Panc1 (cell line): ENCODE measurements at regions not wholly inside any gene's neighbourhood (a gene's known extent, or its start where the extent isn't known, plus 50 kb on each side); places are given as distances from the start of the nearest gene placed in this dataset.

Source experiments
- POLR2AphosphoS5 ChIP-seq: IDR thresholded peaks from 2 replicates; pipeline ENCODE4 v1.6.1; 2012; ENCODE audit warnings: mild to moderate bottlenecking, low read depth, low read length, moderate library complexity
- SIN3A ChIP-seq: IDR thresholded peaks from 2 replicates; pipeline ENCODE4 v1.6.1; 2012; ENCODE audit warnings: low read depth, mild to moderate bottlenecking, low read length, moderate library complexity, borderline replicate concordance; ENCODE audit not compliant: insufficient read depth
- TCF7L2 ChIP-seq: IDR thresholded peaks from 2 replicates; pipeline ENCODE4 v1.6.1; 2011; ENCODE audit warnings: mild to moderate bottlenecking, low read depth, low read length, inconsistent platforms
- TF ChIP-seq, protein P1 (sequence below): fragments of 450-650 bp; IDR thresholded peaks from 2 replicates; pipeline ENCODE4 v1.5.1; 2017; ENCODE audit warnings: mild to moderate bottlenecking
- TF ChIP-seq, protein P2 (sequence below), 2 experiments: IDR thresholded peaks; 2 replicates each; pipeline ENCODE4 v1.6.1; 2011 to 2012; ENCODE audit warnings: low read depth in 2 of 2, control low read depth in 1 of 2, low read length in 1 of 2, mild to moderate bottlenecking in 1 of 2, moderate library complexity in 1 of 2; ENCODE audit not compliant: insufficient read depth in 1 of 2

DNA sequence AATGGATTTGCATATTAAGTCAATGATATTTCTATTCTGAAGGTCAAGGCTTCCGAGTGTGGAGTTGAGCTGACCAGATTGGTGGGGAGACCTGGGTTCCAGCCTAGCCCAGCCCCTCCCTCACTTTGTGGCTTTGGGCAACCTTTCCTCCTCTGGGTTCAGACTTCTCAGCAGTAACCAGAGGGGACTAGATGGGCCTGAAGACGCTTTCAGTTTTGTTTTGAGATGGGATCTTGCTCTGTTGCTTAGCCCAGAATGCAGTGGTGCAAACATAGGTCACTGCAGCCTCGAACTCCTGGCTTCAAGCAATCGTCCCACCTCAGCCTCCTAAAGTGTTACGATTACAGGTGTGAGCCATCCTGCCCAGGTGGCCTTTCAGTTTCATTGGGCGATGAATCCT is 68.1 kb upstream of the LEP start:
- TF ChIP-seq, protein P1, sequence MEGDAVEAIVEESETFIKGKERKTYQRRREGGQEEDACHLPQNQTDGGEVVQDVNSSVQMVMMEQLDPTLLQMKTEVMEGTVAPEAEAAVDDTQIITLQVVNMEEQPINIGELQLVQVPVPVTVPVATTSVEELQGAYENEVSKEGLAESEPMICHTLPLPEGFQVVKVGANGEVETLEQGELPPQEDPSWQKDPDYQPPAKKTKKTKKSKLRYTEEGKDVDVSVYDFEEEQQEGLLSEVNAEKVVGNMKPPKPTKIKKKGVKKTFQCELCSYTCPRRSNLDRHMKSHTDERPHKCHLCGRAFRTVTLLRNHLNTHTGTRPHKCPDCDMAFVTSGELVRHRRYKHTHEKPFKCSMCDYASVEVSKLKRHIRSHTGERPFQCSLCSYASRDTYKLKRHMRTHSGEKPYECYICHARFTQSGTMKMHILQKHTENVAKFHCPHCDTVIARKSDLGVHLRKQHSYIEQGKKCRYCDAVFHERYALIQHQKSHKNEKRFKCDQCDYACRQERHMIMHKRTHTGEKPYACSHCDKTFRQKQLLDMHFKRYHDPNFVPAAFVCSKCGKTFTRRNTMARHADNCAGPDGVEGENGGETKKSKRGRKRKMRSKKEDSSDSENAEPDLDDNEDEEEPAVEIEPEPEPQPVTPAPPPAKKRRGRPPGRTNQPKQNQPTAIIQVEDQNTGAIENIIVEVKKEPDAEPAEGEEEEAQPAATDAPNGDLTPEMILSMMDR = no peak
- TF ChIP-seq POLR2AphosphoS5 (no peak), SIN3A (no peak), TCF7L2 (no peak)
- TF ChIP-seq, protein P2, sequence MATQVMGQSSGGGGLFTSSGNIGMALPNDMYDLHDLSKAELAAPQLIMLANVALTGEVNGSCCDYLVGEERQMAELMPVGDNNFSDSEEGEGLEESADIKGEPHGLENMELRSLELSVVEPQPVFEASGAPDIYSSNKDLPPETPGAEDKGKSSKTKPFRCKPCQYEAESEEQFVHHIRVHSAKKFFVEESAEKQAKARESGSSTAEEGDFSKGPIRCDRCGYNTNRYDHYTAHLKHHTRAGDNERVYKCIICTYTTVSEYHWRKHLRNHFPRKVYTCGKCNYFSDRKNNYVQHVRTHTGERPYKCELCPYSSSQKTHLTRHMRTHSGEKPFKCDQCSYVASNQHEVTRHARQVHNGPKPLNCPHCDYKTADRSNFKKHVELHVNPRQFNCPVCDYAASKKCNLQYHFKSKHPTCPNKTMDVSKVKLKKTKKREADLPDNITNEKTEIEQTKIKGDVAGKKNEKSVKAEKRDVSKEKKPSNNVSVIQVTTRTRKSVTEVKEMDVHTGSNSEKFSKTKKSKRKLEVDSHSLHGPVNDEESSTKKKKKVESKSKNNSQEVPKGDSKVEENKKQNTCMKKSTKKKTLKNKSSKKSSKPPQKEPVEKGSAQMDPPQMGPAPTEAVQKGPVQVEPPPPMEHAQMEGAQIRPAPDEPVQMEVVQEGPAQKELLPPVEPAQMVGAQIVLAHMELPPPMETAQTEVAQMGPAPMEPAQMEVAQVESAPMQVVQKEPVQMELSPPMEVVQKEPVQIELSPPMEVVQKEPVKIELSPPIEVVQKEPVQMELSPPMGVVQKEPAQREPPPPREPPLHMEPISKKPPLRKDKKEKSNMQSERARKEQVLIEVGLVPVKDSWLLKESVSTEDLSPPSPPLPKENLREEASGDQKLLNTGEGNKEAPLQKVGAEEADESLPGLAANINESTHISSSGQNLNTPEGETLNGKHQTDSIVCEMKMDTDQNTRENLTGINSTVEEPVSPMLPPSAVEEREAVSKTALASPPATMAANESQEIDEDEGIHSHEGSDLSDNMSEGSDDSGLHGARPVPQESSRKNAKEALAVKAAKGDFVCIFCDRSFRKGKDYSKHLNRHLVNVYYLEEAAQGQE (IDR thresholded peaks at IDR 0.05; ENCODE audit: insufficient read depth in 1 of 2, low read depth in 2 of 2, low read length in 1 of 2) = no peak
